ENCODE measurements at regions not wholly inside any gene's neighbourhood (a gene's known extent, or its start where the extent isn't known, plus 50 kb on each side); places are given as distances from the start of the nearest gene placed in this dataset.

DNA sequence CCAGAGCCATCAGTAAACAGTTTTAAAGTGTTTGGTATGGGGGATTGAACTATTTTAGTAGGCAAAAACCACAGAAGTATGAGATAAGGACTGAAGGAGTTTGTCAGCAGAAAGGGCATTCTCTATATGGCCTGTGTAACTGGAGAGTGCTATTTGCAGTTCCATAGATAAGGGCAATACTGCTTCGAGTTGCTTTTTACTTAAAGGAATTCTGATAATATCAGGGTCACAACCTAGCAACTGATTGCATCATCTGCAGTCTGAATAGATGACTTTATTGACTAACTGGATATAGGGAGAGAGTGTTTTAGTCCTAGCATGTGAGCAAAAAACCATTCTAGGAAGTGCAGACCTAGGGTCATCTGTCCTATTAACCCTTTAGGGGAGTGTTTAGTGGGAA, 645.2 kb upstream of the PTPRD start:
- H3K4me3 ChIP-seq (ENCODE audit: low read depth, low read length), result no peak overlapping the region
- 0 out of 2 replicates have a peak, but pooled peaks cover 3% of the 10 kb centered on the region for H3K4me1 ChIP-seq (ENCODE audit: control insufficient read depth, insufficient read depth, low read length)
- no peaks in the 10 kb centered on the region for H3K27me3 ChIP-seq (ENCODE audit: control insufficient read depth, insufficient read depth, low read length)
- peaks cover 5% of the 10 kb centered on the region; the same call in 1 of the 2 replicates for H3K9me3 ChIP-seq (ENCODE audit: control insufficient read depth, insufficient read depth, low read length)
- H3K9ac ChIP-seq (ENCODE audit: low read depth, low read length), result no peak overlapping the region
- H3K36me3 ChIP-seq (ENCODE audit: control insufficient read depth, insufficient read depth, low read length), result no peaks in the 10 kb centered on the region
- H3K27ac ChIP-seq (ENCODE audit: low read depth, low read length), result no peak overlapping the region

DNA sequence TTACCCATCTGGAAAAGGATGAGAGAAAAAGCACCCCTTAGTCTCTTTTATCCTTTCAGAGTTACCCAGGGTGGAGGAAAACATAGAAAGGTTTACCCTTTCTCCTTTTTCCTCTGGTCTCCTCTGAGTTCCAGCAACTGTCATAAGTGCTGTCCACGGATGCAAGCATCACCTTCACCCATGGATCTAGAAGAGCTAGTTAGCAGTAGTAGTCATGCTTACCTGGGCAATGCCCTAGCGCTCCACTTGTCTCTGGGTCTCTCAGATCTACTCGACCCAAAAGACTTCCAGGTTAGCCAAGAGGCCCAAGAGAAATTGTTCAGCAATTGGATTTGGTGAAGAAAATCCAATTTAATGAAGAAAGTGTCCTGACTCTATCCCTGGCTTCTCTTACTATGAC, 656.2 kb upstream of the PTPRD start:
- no peaks in the 10 kb centered on the region for H3K4me1 ChIP-seq (ENCODE audit: control insufficient read depth, insufficient read depth, low read length)
- H3K4me3 ChIP-seq (ENCODE audit: low read depth, low read length), result no peak overlapping the region
- peaks cover 36% of the 10 kb centered on the region for H3K9me3 ChIP-seq (ENCODE audit: control insufficient read depth, insufficient read depth, low read length)
- no peak overlapping the region for H3K9ac ChIP-seq (ENCODE audit: low read depth, low read length)
- no peak overlapping the region for H3K27ac ChIP-seq (ENCODE audit: low read depth, low read length)
- no peaks in the 10 kb centered on the region for H3K36me3 ChIP-seq (ENCODE audit: control insufficient read depth, insufficient read depth, low read length)
- H3K27me3 ChIP-seq (ENCODE audit: control insufficient read depth, insufficient read depth, low read length), result no peaks in the 10 kb centered on the region

DNA sequence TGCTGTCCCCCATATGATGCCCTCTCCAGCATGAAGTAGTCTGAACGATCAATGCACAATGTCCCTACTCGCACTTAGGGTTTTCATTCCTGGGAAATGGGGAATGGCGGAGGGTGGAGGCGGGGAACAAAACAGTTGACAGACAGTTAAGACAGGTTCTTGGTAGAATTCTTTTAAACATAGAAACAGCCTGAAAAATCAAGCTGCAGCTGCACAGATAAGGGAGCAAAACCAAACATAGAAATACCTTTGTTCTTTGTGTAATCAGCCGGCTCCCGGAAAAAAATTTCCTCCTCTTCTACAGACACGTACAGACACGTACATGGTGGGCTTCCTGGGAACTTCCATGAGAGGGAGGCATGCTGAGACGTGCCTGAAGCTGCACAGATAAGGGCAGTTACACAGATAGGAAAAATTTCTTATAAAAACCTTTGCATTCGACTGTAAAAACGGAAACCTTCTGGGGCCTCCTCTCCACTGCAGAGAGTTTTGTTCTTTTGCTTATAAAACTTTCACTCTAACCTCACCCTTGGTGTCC, 662.4 kb upstream of the PTPRD start:
- no peaks in the 10 kb centered on the region for H3K36me3 ChIP-seq (ENCODE audit: control insufficient read depth, insufficient read depth, low read length)
- no peaks in the 10 kb centered on the region for H3K4me1 ChIP-seq (ENCODE audit: control insufficient read depth, insufficient read depth, low read length)
- no peak overlapping the region for H3K9ac ChIP-seq (ENCODE audit: low read depth, low read length)
- H3K27me3 ChIP-seq (ENCODE audit: control insufficient read depth, insufficient read depth, low read length), result no peaks in the 10 kb centered on the region
- H3K4me3 ChIP-seq (ENCODE audit: low read depth, low read length), result no peak overlapping the region
- H3K9me3 ChIP-seq (ENCODE audit: control insufficient read depth, insufficient read depth, low read length), result peaks cover 19% of the 10 kb centered on the region
- no peak overlapping the region for H3K27ac ChIP-seq (ENCODE audit: low read depth, low read length)

DNA sequence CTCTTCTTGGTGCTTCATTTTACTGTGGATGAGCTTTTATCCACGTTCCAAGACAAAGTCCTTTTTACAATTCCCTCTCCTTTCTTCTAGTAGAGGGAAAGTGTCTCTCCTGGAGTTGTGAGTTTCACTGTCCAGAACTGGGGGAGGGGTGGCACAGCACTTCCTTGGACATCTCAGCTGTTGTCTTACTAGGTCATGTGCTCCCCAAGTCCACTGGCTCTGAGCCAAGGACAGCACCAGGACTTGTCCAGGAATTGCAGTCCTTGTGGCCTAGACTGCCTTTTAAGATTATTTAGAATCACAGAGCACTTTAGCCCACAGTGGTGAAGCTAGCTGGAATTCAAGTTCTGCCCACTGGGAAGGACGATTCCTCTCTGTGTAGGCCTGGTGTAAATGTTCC, 700.2 kb upstream of the PTPRD start:
- H3K4me1 ChIP-seq (ENCODE audit: control insufficient read depth, insufficient read depth, low read length), result no peaks in the 10 kb centered on the region
- H3K9ac ChIP-seq (ENCODE audit: low read depth, low read length), result no peak overlapping the region
- H3K36me3 ChIP-seq (ENCODE audit: control insufficient read depth, insufficient read depth, low read length), result no peaks in the 10 kb centered on the region
- H3K27me3 ChIP-seq (ENCODE audit: control insufficient read depth, insufficient read depth, low read length), result no peaks in the 10 kb centered on the region
- H3K27ac ChIP-seq (ENCODE audit: low read depth, low read length), result no peak overlapping the region
- H3K4me3 ChIP-seq (ENCODE audit: low read depth, low read length), result no peak overlapping the region
- H3K9me3 ChIP-seq (ENCODE audit: control insufficient read depth, insufficient read depth, low read length), result peaks cover 12% of the 10 kb centered on the region

DNA sequence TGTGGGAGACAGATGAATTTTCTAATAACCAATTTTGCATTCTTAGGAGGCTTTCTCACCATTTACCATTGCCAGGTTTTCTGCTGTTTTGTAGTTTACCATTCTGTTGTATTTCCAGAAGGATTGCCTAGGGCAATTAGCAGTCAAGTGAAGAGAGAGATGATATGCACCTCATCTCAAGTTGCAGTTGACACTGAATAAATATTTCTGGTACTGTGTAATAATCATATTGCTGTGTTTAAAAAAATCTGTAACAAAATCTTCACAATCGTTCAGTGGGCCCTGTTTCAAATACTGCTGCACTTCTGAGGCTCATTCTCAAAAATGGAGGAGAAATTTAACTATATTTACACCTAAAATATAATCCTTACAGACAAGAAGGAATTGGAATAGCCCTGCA, 706.1 kb upstream of the PTPRD start:
- Histone ChIP-seq H3K9me3 (ENCODE audit: control insufficient read depth, insufficient read depth, low read length) (no peaks in the 10 kb centered on the region), H3K27ac (ENCODE audit: low read depth, low read length) (no peak overlapping the region), H3K4me3 (ENCODE audit: low read depth, low read length) (no peak overlapping the region), H3K27me3 (ENCODE audit: control insufficient read depth, insufficient read depth, low read length) (no peaks in the 10 kb centered on the region), H3K9ac (ENCODE audit: low read depth, low read length) (no peak overlapping the region), H3K36me3 (ENCODE audit: control insufficient read depth, insufficient read depth, low read length) (no peaks in the 10 kb centered on the region), H3K4me1 (ENCODE audit: control insufficient read depth, insufficient read depth, low read length) (no peaks in the 10 kb centered on the region)

DNA sequence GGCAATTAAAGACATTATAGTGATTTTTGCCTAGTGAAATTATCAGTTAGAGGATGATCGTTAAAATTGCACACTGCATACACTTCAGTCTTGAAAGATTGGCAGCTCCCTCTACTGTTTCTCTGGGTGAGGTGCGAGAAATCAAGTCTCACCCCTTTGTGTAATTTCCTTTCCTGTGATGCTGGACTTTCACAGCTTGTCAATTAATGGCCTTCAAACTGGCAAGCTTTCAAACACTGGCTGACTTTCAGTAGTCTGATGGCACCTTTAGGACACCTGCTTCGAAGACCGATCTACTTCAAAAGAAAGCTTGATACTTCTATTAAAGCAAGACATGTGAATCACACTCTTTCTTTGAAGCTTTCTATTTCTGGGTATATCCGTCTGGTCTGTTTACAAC, 706.7 kb upstream of the PTPRD start:
- H3K9me3 ChIP-seq (ENCODE audit: control insufficient read depth, insufficient read depth, low read length), result no peaks in the 10 kb centered on the region
- no peaks in the 10 kb centered on the region for H3K4me1 ChIP-seq (ENCODE audit: control insufficient read depth, insufficient read depth, low read length)
- H3K27me3 ChIP-seq (ENCODE audit: control insufficient read depth, insufficient read depth, low read length), result no peaks in the 10 kb centered on the region
- H3K4me3 ChIP-seq (ENCODE audit: low read depth, low read length), result no peak overlapping the region
- no peaks in the 10 kb centered on the region for H3K36me3 ChIP-seq (ENCODE audit: control insufficient read depth, insufficient read depth, low read length)
- no peak overlapping the region for H3K9ac ChIP-seq (ENCODE audit: low read depth, low read length)
- no peak overlapping the region for H3K27ac ChIP-seq (ENCODE audit: low read depth, low read length)

DNA sequence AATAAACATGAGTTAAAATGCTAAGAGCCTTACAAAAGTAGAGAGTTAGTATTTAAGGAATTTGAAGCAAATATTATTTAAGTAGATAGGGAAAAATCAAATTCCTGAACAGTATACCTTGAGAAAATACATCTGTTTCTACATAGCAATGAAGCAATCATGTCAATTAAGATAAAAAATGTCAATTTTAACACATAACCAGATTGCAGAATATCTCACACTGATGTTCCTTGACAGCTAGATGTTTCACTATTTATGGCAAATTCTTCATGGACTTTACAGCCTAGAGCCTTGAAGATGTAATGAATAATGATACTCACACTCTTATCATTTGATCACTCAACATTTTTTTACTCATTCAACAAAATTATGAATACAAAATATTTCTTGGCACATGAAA, 708.2 kb upstream of the PTPRD start:
- Histone ChIP-seq H3K27ac (ENCODE audit: low read depth, low read length) (no peak overlapping the region), H3K4me1 (ENCODE audit: control insufficient read depth, insufficient read depth, low read length) (no peaks in the 10 kb centered on the region), H3K36me3 (ENCODE audit: control insufficient read depth, insufficient read depth, low read length) (no peaks in the 10 kb centered on the region), H3K27me3 (ENCODE audit: control insufficient read depth, insufficient read depth, low read length) (no peaks in the 10 kb centered on the region), H3K4me3 (ENCODE audit: low read depth, low read length) (no peak overlapping the region), H3K9ac (ENCODE audit: low read depth, low read length) (no peak overlapping the region), H3K9me3 (ENCODE audit: control insufficient read depth, insufficient read depth, low read length) (no peaks in the 10 kb centered on the region)

DNA sequence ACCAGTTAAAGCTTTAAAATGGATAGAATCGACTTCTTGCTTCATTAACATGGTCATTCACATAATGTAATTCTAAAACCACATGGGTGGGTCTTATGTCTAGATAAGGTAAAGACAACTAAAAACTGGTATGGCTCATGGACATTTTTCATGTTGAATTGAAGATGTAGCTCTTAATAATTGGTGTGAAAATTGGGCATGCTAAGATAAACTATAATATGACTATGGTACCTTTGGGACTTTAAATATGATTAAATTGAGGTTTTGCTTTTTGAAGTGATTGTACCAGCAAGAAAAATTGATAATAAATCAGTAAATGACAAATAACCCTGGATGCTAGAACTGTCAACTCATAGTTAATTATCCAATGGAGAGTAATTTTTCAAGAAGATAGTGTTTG, 710.7 kb upstream of the PTPRD start:
- Histone ChIP-seq H3K9me3 (ENCODE audit: control insufficient read depth, insufficient read depth, low read length) (no peaks in the 10 kb centered on the region), H3K27ac (ENCODE audit: low read depth, low read length) (no peak overlapping the region), H3K36me3 (ENCODE audit: control insufficient read depth, insufficient read depth, low read length) (no peaks in the 10 kb centered on the region), H3K9ac (ENCODE audit: low read depth, low read length) (no peak overlapping the region), H3K27me3 (ENCODE audit: control insufficient read depth, insufficient read depth, low read length) (no peaks in the 10 kb centered on the region), H3K4me3 (ENCODE audit: low read depth, low read length) (no peak overlapping the region), H3K4me1 (ENCODE audit: control insufficient read depth, insufficient read depth, low read length) (no peaks in the 10 kb centered on the region)

DNA sequence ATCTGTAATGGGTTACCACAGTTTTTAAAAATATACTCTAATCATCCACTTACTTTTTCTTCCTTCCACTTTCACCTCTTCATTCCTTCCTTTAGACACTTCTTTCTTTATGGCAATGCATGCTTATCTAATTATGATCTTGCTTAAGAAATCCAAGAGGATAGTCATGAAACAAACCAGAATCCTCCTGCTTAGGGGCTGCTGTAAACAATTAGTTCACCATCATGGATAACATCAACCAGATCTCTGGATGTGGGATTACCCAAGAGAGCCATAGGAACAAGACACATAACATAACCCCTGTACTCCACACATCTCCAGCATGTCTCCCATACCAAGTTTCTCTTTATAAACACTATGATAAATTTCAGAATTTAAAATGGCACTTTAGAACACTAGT, 713.4 kb upstream of the PTPRD start:
- Histone ChIP-seq H3K27ac (ENCODE audit: low read depth, low read length) (no peak overlapping the region), H3K36me3 (ENCODE audit: control insufficient read depth, insufficient read depth, low read length) (no peaks in the 10 kb centered on the region), H3K4me1 (ENCODE audit: control insufficient read depth, insufficient read depth, low read length) (no peaks in the 10 kb centered on the region), H3K27me3 (ENCODE audit: control insufficient read depth, insufficient read depth, low read length) (no peaks in the 10 kb centered on the region), H3K9me3 (ENCODE audit: control insufficient read depth, insufficient read depth, low read length) (peaks cover 9% of the 10 kb centered on the region), H3K4me3 (ENCODE audit: low read depth, low read length) (no peak overlapping the region), H3K9ac (ENCODE audit: low read depth, low read length) (no peak overlapping the region)

DNA sequence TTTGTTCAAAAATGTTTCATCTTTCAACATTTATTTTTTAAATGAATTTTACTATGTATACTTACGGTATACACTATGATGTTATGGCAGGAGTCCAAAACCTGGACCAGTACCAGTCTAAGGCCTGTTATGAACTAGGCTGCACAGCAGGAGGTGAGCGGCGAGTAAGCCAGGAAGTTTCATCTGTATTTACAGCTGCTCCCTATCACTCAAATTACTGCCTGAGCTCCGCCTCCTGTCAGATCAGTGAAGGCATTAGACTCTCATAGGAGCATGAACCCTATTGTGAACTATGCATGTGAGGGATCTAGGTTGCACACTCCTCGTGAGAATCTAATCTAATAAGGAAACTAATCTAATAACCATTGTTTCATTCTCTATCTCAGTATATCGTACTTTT, 715.5 kb upstream of the PTPRD start:
- H3K36me3 ChIP-seq (ENCODE audit: control insufficient read depth, insufficient read depth, low read length), result no peaks in the 10 kb centered on the region
- no peaks in the 10 kb centered on the region for H3K27me3 ChIP-seq (ENCODE audit: control insufficient read depth, insufficient read depth, low read length)
- H3K9ac ChIP-seq (ENCODE audit: low read depth, low read length), result no peak overlapping the region
- H3K4me3 ChIP-seq (ENCODE audit: low read depth, low read length), result no peak overlapping the region
- H3K4me1 ChIP-seq (ENCODE audit: control insufficient read depth, insufficient read depth, low read length), result no peaks in the 10 kb centered on the region
- H3K27ac ChIP-seq (ENCODE audit: low read depth, low read length), result no peak overlapping the region
- peaks cover 11% of the 10 kb centered on the region for H3K9me3 ChIP-seq (ENCODE audit: control insufficient read depth, insufficient read depth, low read length)

DNA sequence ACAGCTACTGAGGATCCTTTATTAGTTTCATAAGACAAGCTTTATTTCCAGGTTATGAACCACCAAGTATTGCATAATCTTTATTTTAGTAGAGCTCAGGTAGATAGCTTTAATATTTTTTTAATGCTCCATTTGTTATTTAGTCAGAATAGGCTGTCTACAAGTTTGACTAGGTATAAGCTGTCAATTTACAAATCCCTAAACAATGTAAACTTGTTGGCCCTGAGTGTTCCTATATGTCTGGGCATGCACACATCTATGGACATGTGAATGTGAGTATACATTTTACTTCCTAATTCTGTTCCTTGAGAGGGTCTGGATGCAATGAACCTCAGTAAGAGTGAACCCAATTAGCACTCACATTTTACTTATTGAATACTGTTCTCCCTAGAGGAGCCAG, 722.2 kb upstream of the PTPRD start:
- H3K36me3 ChIP-seq (ENCODE audit: control insufficient read depth, insufficient read depth, low read length), result no peaks in the 10 kb centered on the region
- no peak overlapping the region for H3K4me3 ChIP-seq (ENCODE audit: low read depth, low read length)
- no peak overlapping the region for H3K27ac ChIP-seq (ENCODE audit: low read depth, low read length)
- no peaks in the 10 kb centered on the region for H3K27me3 ChIP-seq (ENCODE audit: control insufficient read depth, insufficient read depth, low read length)
- peaks cover 9% of the 10 kb centered on the region; the same call in 1 of the 2 replicates for H3K9me3 ChIP-seq (ENCODE audit: control insufficient read depth, insufficient read depth, low read length)
- H3K9ac ChIP-seq (ENCODE audit: low read depth, low read length), result no peak overlapping the region
- H3K4me1 ChIP-seq (ENCODE audit: control insufficient read depth, insufficient read depth, low read length), result no peaks in the 10 kb centered on the region

DNA sequence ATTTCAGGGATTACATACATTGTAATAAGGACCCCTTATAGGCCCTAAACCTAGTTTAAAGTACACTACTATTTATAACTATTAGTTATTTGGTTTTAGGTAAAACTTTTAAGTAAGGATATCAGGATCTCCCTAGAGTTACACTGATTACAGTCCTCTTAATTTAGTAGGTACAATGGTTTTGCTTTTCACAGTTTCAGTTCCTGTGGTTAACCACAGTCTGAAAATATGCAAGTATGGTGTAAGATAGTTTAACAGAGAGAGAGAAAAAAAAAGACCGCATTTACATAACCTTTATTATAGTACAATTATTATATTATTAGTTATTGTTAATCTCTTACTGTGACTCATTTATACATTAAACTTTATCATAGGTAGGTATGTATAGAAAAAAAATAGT, 725.3 kb upstream of the PTPRD start:
- no peaks in the 10 kb centered on the region for H3K36me3 ChIP-seq (ENCODE audit: control insufficient read depth, insufficient read depth, low read length)
- no peak overlapping the region for H3K27ac ChIP-seq (ENCODE audit: low read depth, low read length)
- no peaks in the 10 kb centered on the region for H3K4me1 ChIP-seq (ENCODE audit: control insufficient read depth, insufficient read depth, low read length)
- H3K9ac ChIP-seq (ENCODE audit: low read depth, low read length), result no peak overlapping the region
- no peaks in the 10 kb centered on the region for H3K27me3 ChIP-seq (ENCODE audit: control insufficient read depth, insufficient read depth, low read length)
- H3K9me3 ChIP-seq (ENCODE audit: control insufficient read depth, insufficient read depth, low read length), result no peaks in the 10 kb centered on the region
- H3K4me3 ChIP-seq (ENCODE audit: low read depth, low read length), result no peak overlapping the region
